Transverse colon (tissue), 3 donors: ENCODE measurements at regions not wholly inside any gene's neighbourhood (a gene's known extent, or its start where the extent isn't known, plus 50 kb on each side); places are given as distances from the start of the nearest gene placed in this dataset.

Experiments
- EP300 ChIP-seq: sonication (generic); formaldehyde crosslinking; IDR thresholded peaks from one replicate; pipeline ENCODE4 v1.6.1; 2017; ENCODE audit warnings: antibody characterized with exemption, low read depth
- TF ChIP-seq, protein P1 (sequence below), 5 experiments: fragments of 200-600 bp in 3 of 5; fragments of 450-650 bp in 2 of 5; sonication (generic) in 3 of 5; IDR thresholded peaks; 1 replicate in 2 of 5; 2 replicates in 3 of 5; pipeline ENCODE4 v1.5.1; 2016 to 2017; ENCODE audit warnings: antibody characterized with exemption in 5 of 5, inconsistent platforms in 3 of 5, mild to moderate bottlenecking in 2 of 5, moderate library complexity in 1 of 5

- TF ChIP-seq, protein P1, sequence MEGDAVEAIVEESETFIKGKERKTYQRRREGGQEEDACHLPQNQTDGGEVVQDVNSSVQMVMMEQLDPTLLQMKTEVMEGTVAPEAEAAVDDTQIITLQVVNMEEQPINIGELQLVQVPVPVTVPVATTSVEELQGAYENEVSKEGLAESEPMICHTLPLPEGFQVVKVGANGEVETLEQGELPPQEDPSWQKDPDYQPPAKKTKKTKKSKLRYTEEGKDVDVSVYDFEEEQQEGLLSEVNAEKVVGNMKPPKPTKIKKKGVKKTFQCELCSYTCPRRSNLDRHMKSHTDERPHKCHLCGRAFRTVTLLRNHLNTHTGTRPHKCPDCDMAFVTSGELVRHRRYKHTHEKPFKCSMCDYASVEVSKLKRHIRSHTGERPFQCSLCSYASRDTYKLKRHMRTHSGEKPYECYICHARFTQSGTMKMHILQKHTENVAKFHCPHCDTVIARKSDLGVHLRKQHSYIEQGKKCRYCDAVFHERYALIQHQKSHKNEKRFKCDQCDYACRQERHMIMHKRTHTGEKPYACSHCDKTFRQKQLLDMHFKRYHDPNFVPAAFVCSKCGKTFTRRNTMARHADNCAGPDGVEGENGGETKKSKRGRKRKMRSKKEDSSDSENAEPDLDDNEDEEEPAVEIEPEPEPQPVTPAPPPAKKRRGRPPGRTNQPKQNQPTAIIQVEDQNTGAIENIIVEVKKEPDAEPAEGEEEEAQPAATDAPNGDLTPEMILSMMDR (IDR thresholded peaks at IDR 0.05): no peak
- no peak for TF ChIP-seq EP300
Measured at GRCh38 chr5:12313602-12314001, 409.4 kb upstream of the CTNND2 start.
